WI38 (cell line): ENCODE measurements at regions not wholly inside any gene's neighbourhood (a gene's known extent, or its start where the extent isn't known, plus 50 kb on each side); places are given as distances from the start of the nearest gene placed in this dataset.

Source experiments
- H3K4me3 ChIP-seq: 2 replicates; pipeline ENCODE4 v1.5.1; 2011; ENCODE audit warnings: low read depth, mild to moderate bottlenecking, control low read depth, low read length
- CTCF ChIP-seq: IDR thresholded peaks from 2 replicates; pipeline ENCODE4 v1.5.1; 2012; ENCODE audit warnings: low read depth, mild to moderate bottlenecking, control low read depth, low read length

GRCh38 chr1:87999852-88000251 is 671.2 kb downstream of the LMO4 start:
- TF ChIP-seq CTCF: no peak
- no peak overlapping the region for H3K4me3 ChIP-seq

GRCh38 chr1:88001460-88001859 is 672.8 kb downstream of the LMO4 start:
- no peak overlapping the region for H3K4me3 ChIP-seq
- TF ChIP-seq CTCF: no peak

GRCh38 chr1:88003255-88003654 is 674.6 kb downstream of the LMO4 start:
- TF ChIP-seq CTCF: no peak
- H3K4me3 ChIP-seq: no peak overlapping the region

GRCh38 chr1:88009916-88010315 is 674.2 kb upstream of the PKN2 start:
- no peak for TF ChIP-seq CTCF
- H3K4me3 ChIP-seq: no peak overlapping the region

GRCh38 chr1:88013485-88013884 is 670.6 kb upstream of the PKN2 start:
- TF ChIP-seq CTCF: no peak
- H3K4me3 ChIP-seq: no peak overlapping the region

- TF ChIP-seq CTCF: no peak
- no peak overlapping the region for H3K4me3 ChIP-seq
Measured at GRCh38 chr1:88014131-88014530, 669.9 kb upstream of the PKN2 start.

- TF ChIP-seq CTCF: no peak
- H3K4me3 ChIP-seq: no peak overlapping the region
Measured at GRCh38 chr1:88016947-88017346, 667.1 kb upstream of the PKN2 start.

- no peak overlapping the region for H3K4me3 ChIP-seq
- TF ChIP-seq CTCF: no peak
Measured at GRCh38 chr1:88021529-88021928, 662.5 kb upstream of the PKN2 start.
